ENCODE measurements at regions not wholly inside any gene's neighbourhood (a gene's known extent, or its start where the extent isn't known, plus 50 kb on each side); places are given as distances from the start of the nearest gene placed in this dataset.

GRCh38 chr10:62453274-62453673, 79.1 kb downstream of the ZNF365 start:
- Mint-ChIP-seq H3K4me3 (no peak overlapping the region), H3K27me3 (ENCODE audit: insufficient read depth) (peaks cover 16% of the 10 kb centered on the region), H3K36me3 (ENCODE audit: low read depth) (no peaks in the 10 kb centered on the region), H3K9me3 (no peaks in the 10 kb centered on the region), H3K27ac (no peak overlapping the region), H3K4me1 (ENCODE audit: low read depth) (peaks cover 22% of the 10 kb centered on the region)
- intact Hi-C loops (cut with micrococcal nuclease): no loop called here
- DNase-seq (ENCODE audit: low spot score): no peak

GRCh38 chr10:62454687-62455397, 80.7 kb downstream of the ZNF365 start:
- Mint-ChIP-seq H3K27me3 (ENCODE audit: insufficient read depth) (peaks cover 15% of the 10 kb centered on the region), H3K4me1 (ENCODE audit: low read depth) (peaks cover 23% of the 10 kb centered on the region), H3K36me3 (ENCODE audit: low read depth) (no peaks in the 10 kb centered on the region), H3K9me3 (no peaks in the 10 kb centered on the region), H3K4me3 (no peak overlapping the region), H3K27ac (no peak overlapping the region)
- intact Hi-C loops (cut with micrococcal nuclease): no loop called here
- DNase-seq (ENCODE audit: low spot score): no peak

- H3K4me1 Mint-ChIP-seq (ENCODE audit: low read depth): peaks cover 23% of the 10 kb centered on the region
- H3K9me3 Mint-ChIP-seq: no peaks in the 10 kb centered on the region
- H3K4me3 Mint-ChIP-seq: no peak overlapping the region
- DNase-seq (ENCODE audit: low spot score): no peak
- intact Hi-C loops (cut with micrococcal nuclease): no loop called here
- no peak overlapping the region for H3K27ac Mint-ChIP-seq
- H3K36me3 Mint-ChIP-seq (ENCODE audit: low read depth): no peaks in the 10 kb centered on the region
- H3K27me3 Mint-ChIP-seq (ENCODE audit: insufficient read depth): peaks cover 15% of the 10 kb centered on the region
These were observed 82.5 kb downstream of the ZNF365 start for GRCh38 chr10:62456611-62457101.

- peak overlapping the region; percentile 36 for H3K27ac Mint-ChIP-seq
- H3K4me1 Mint-ChIP-seq (ENCODE audit: low read depth): peaks cover 23% of the 10 kb centered on the region
- H3K4me3 Mint-ChIP-seq: no peak overlapping the region
- peaks cover 14% of the 10 kb centered on the region for H3K27me3 Mint-ChIP-seq (ENCODE audit: insufficient read depth)
- no peaks in the 10 kb centered on the region for H3K9me3 Mint-ChIP-seq
- no peak for DNase-seq (ENCODE audit: low spot score)
- H3K36me3 Mint-ChIP-seq (ENCODE audit: low read depth): no peaks in the 10 kb centered on the region
- intact Hi-C loops (cut with micrococcal nuclease): no loop called here
These were observed 83.0 kb downstream of the ZNF365 start for GRCh38 chr10:62457196-62457595.

GRCh38 chr10:62457598-62457997, 83.4 kb downstream of the ZNF365 start:
- peaks cover 23% of the 10 kb centered on the region for H3K4me1 Mint-ChIP-seq (ENCODE audit: low read depth)

GRCh38 chr10:62459072-62459471, 84.9 kb downstream of the ZNF365 start:
- intact Hi-C loops (cut with micrococcal nuclease): no loop called here
- no peak for DNase-seq (ENCODE audit: low spot score)
- Mint-ChIP-seq H3K36me3 (ENCODE audit: low read depth) (no peaks in the 10 kb centered on the region), H3K27me3 (ENCODE audit: insufficient read depth) (peaks cover 8% of the 10 kb centered on the region), H3K27ac (no peak overlapping the region), H3K9me3 (peaks cover 1% of the 10 kb centered on the region), H3K4me3 (no peak overlapping the region), H3K4me1 (ENCODE audit: low read depth) (peaks cover 23% of the 10 kb centered on the region)

More at GRCh38 chr10:62457598-62457997, 83.4 kb downstream of the ZNF365 start:
- intact Hi-C loops (cut with micrococcal nuclease): no loop called here
- no peak overlapping the region for H3K4me3 Mint-ChIP-seq
- peaks cover 10% of the 10 kb centered on the region for H3K27me3 Mint-ChIP-seq (ENCODE audit: insufficient read depth)
- no peak for DNase-seq (ENCODE audit: low spot score)
- H3K27ac Mint-ChIP-seq: no peak overlapping the region
- no peaks in the 10 kb centered on the region for H3K9me3 Mint-ChIP-seq
- H3K36me3 Mint-ChIP-seq (ENCODE audit: low read depth): no peaks in the 10 kb centered on the region

GRCh38 chr10:62459500-62459899, 85.3 kb downstream of the ZNF365 start:
- Mint-ChIP-seq H3K4me1 (ENCODE audit: low read depth) (peaks cover 23% of the 10 kb centered on the region), H3K27ac (no peak overlapping the region), H3K27me3 (ENCODE audit: insufficient read depth) (peaks cover 8% of the 10 kb centered on the region), H3K4me3 (no peak overlapping the region), H3K36me3 (ENCODE audit: low read depth) (no peaks in the 10 kb centered on the region), H3K9me3 (peaks cover 5% of the 10 kb centered on the region)
- no peak for DNase-seq (ENCODE audit: low spot score)
- intact Hi-C loops (cut with micrococcal nuclease): no loop called here

GRCh38 chr10:62460393-62460792, 86.2 kb downstream of the ZNF365 start:
- DNase-seq (ENCODE audit: low spot score): no peak
- Mint-ChIP-seq H3K9me3 (peaks cover 7% of the 10 kb centered on the region), H3K4me1 (ENCODE audit: low read depth) (peaks cover 23% of the 10 kb centered on the region), H3K4me3 (no peak overlapping the region), H3K27me3 (ENCODE audit: insufficient read depth) (peaks cover 5% of the 10 kb centered on the region), H3K36me3 (ENCODE audit: low read depth) (no peaks in the 10 kb centered on the region), H3K27ac (no peak overlapping the region)
- intact Hi-C loops (cut with micrococcal nuclease): no loop called here

- Mint-ChIP-seq H3K9me3 (peaks cover 7% of the 10 kb centered on the region), H3K36me3 (ENCODE audit: low read depth) (no peaks in the 10 kb centered on the region), H3K4me1 (ENCODE audit: low read depth) (peaks cover 23% of the 10 kb centered on the region), H3K4me3 (no peak overlapping the region), H3K27me3 (ENCODE audit: insufficient read depth) (peaks cover 5% of the 10 kb centered on the region), H3K27ac (no peak overlapping the region)
- intact Hi-C loops (cut with micrococcal nuclease): no loop called here
- DNase-seq (ENCODE audit: low spot score): no peak
These were observed 87.0 kb downstream of the ZNF365 start for GRCh38 chr10:62461120-62461519.

- H3K27me3 Mint-ChIP-seq (ENCODE audit: insufficient read depth): peaks cover 5% of the 10 kb centered on the region
- no peak overlapping the region for H3K27ac Mint-ChIP-seq
- H3K4me1 Mint-ChIP-seq (ENCODE audit: low read depth): peaks cover 9% of the 10 kb centered on the region
- DNase-seq (ENCODE audit: low spot score): no peak
- peaks cover 7% of the 10 kb centered on the region for H3K9me3 Mint-ChIP-seq
- H3K36me3 Mint-ChIP-seq (ENCODE audit: low read depth): no peaks in the 10 kb centered on the region
- no peak overlapping the region for H3K4me3 Mint-ChIP-seq
- intact Hi-C loops (cut with micrococcal nuclease): no loop called here
These were observed 88.3 kb downstream of the ZNF365 start for GRCh38 chr10:62462461-62462860.

GRCh38 chr10:62463364-62463763, 89.2 kb downstream of the ZNF365 start:
- Mint-ChIP-seq H3K27me3 (ENCODE audit: insufficient read depth) (peaks cover 6% of the 10 kb centered on the region), H3K27ac (no peak overlapping the region), H3K36me3 (ENCODE audit: low read depth) (no peaks in the 10 kb centered on the region), H3K9me3 (peaks cover 7% of the 10 kb centered on the region), H3K4me3 (no peak overlapping the region), H3K4me1 (ENCODE audit: low read depth) (peaks cover under 1% of the 10 kb centered on the region)
- no peak for DNase-seq (ENCODE audit: low spot score)
- intact Hi-C loops (cut with micrococcal nuclease): no loop called here

- DNase-seq (ENCODE audit: low spot score): no peak
- Mint-ChIP-seq H3K4me1 (ENCODE audit: low read depth) (no peaks in the 10 kb centered on the region), H3K36me3 (ENCODE audit: low read depth) (no peaks in the 10 kb centered on the region), H3K9me3 (peaks cover 7% of the 10 kb centered on the region), H3K27me3 (ENCODE audit: insufficient read depth) (peaks cover 6% of the 10 kb centered on the region), H3K27ac (no peak overlapping the region), H3K4me3 (no peak overlapping the region)
- intact Hi-C loops (cut with micrococcal nuclease): no loop called here
These were observed 90.1 kb downstream of the ZNF365 start for GRCh38 chr10:62464308-62464707.

GRCh38 chr10:62466590-62466989, 92.4 kb downstream of the ZNF365 start:
- Mint-ChIP-seq H3K4me1 (ENCODE audit: low read depth) (no peaks in the 10 kb centered on the region), H3K36me3 (ENCODE audit: low read depth) (no peaks in the 10 kb centered on the region), H3K27ac (no peak overlapping the region), H3K4me3 (no peak overlapping the region), H3K27me3 (ENCODE audit: insufficient read depth) (peaks cover 7% of the 10 kb centered on the region), H3K9me3 (peaks cover 7% of the 10 kb centered on the region)
- intact Hi-C loops (cut with micrococcal nuclease): no loop called here
- DNase-seq (ENCODE audit: low spot score): no peak

GRCh38 chr10:62467527-62467926, 93.4 kb downstream of the ZNF365 start:
- Mint-ChIP-seq H3K4me3 (no peak overlapping the region), H3K4me1 (ENCODE audit: low read depth) (no peaks in the 10 kb centered on the region), H3K27me3 (ENCODE audit: insufficient read depth) (peaks cover 10% of the 10 kb centered on the region), H3K9me3 (peaks cover 7% of the 10 kb centered on the region), H3K36me3 (ENCODE audit: low read depth) (no peaks in the 10 kb centered on the region), H3K27ac (no peak overlapping the region)
- no peak for DNase-seq (ENCODE audit: low spot score)
- intact Hi-C loops (cut with micrococcal nuclease): no loop called here
